K562 (cell line): ENCODE measurements at regions not wholly inside any gene's neighbourhood (a gene's known extent, or its start where the extent isn't known, plus 50 kb on each side); places are given as distances from the start of the nearest gene placed in this dataset.

Source experiments
- CTCF ChIP-seq, 3 experiments: IDR thresholded peaks in 2 of 3; conservative IDR thresholded peaks in 1 of 3; 2 replicates each; pipeline ENCODE4 v1.5.1; 2011 to 2012; ENCODE audit warnings: low read length in 3 of 3, mild to moderate bottlenecking in 3 of 3, control low read depth in 2 of 3, improper control_type of control experiment in 1 of 3, inconsistent platforms in 1 of 3, low read depth in 1 of 3, mixed read lengths in 1 of 3, moderate library complexity in 1 of 3; ENCODE audit not compliant: insufficient read depth in 2 of 3
- NFIC ChIP-seq: fragments of 450-650 bp; IDR thresholded peaks from 2 replicates; pipeline ENCODE4 v1.6.1; 2017; ENCODE audit warnings: mild to moderate bottlenecking, inconsistent platforms
- POLR2A ChIP-seq: fragments of 450-650 bp; conservative IDR thresholded peaks from 2 replicates; pipeline ENCODE4 v1.6.1; 2016
- TAF15 ChIP-seq: fragments of 200-400 bp; formaldehyde crosslinking; IDR thresholded peaks from 2 replicates; pipeline ENCODE4 v1.6.1; 2017; ENCODE audit warnings: mild to moderate bottlenecking, low read depth, low read length, moderate library complexity
- TBL1XR1 ChIP-seq, 2 experiments: IDR thresholded peaks; 2 replicates each; pipeline ENCODE4 v1.6.1; 2012; ENCODE audit warnings: improper control_type of control experiment in 2 of 2, low read length in 2 of 2, mild to moderate bottlenecking in 1 of 2
- THAP7 ChIP-seq: fragments of 250-450 bp; sonication (Bioruptor Pico); IDR thresholded peaks from 2 replicates; pipeline ENCODE4 v1.5.0; 2021
- TOE1 ChIP-seq, 2 experiments: fragments of 450-650 bp in 1 of 2; sonication (generic) in 1 of 2; formaldehyde crosslinking in 1 of 2; IDR thresholded peaks; 2 replicates each; pipeline versions ENCODE4 v1.7.1 to v1.8.0; 2016 to 2022; ENCODE audit warnings: borderline replicate concordance in 2 of 2, mild to moderate bottlenecking in 2 of 2, antibody characterized with exemption in 1 of 2, inconsistent platforms in 1 of 2, low read depth in 1 of 2, missing genetic modification reagents in 1 of 2, moderate library complexity in 1 of 2

GRCh38 chr20:60199866-60200265, 241.6 kb downstream of the CDH26 start:
- TF ChIP-seq POLR2A (no peak), NFIC (no peak), TBL1XR1 (IDR thresholded peaks at IDR 0.05; ENCODE audit: low read length in 2 of 2) (no peak), TOE1 (IDR thresholded peaks at IDR 0.05; ENCODE audit: borderline replicate concordance) (no peak), TOE1 (CRISPR knock-in tag; IDR thresholded peaks at IDR 0.05; ENCODE audit: borderline replicate concordance, low read depth) (no peak), THAP7 (CRISPR knock-in tag) (no peak), TAF15 (no peak), CTCF (IDR thresholded peaks at IDR 0.05 in 2 of 3, conservative IDR thresholded peaks at IDR 0.05 in 1 of 3; ENCODE audit: insufficient read depth in 2 of 3, low read depth in 1 of 3, low read length in 3 of 3) (no peak)
